Glutamatergic neuron (in vitro differentiated cells): ENCODE measurements at regions not wholly inside any gene's neighbourhood (a gene's known extent, or its start where the extent isn't known, plus 50 kb on each side); places are given as distances from the start of the nearest gene placed in this dataset.

Experiments
- DNase-seq: peaks from one replicate; pipeline ENCODE4 v3.0.0; 2022
- H3K27ac Mint-ChIP-seq: one replicate; pipeline ENCODE4 v1.8.0; 2020; ENCODE audit warnings: mild to moderate bottlenecking, mixed read lengths, inconsistent platforms; ENCODE audit not compliant: unreplicated experiment
- H3K27me3 Mint-ChIP-seq: one replicate; pipeline ENCODE4 v1.8.0; 2020; ENCODE audit warnings: mild to moderate bottlenecking, moderate library complexity, mixed read lengths, inconsistent platforms; ENCODE audit not compliant: unreplicated experiment
- H3K36me3 Mint-ChIP-seq: one replicate; pipeline ENCODE4 v1.8.0; 2020; ENCODE audit warnings: mild to moderate bottlenecking, mixed read lengths, inconsistent platforms; ENCODE audit not compliant: unreplicated experiment
- H3K4me1 Mint-ChIP-seq: one replicate; pipeline ENCODE4 v1.8.0; 2020; ENCODE audit warnings: mild to moderate bottlenecking, low read depth, mixed read lengths, inconsistent platforms; ENCODE audit not compliant: unreplicated experiment
- H3K4me3 Mint-ChIP-seq: one replicate; pipeline ENCODE4 v1.8.0; 2020; ENCODE audit warnings: mild to moderate bottlenecking, mixed read lengths, inconsistent platforms; ENCODE audit not compliant: unreplicated experiment
- H3K9me3 Mint-ChIP-seq: one replicate; pipeline ENCODE4 v1.8.0; 2020; ENCODE audit warnings: mild to moderate bottlenecking, moderate library complexity, mixed read lengths, inconsistent platforms; ENCODE audit not compliant: unreplicated experiment
- TF ChIP-seq, protein P1 (sequence below): fragments of 200-600 bp; sonication (generic); IDR thresholded peaks from one replicate; pipeline ENCODE4 v1.5.0; 2021; ENCODE audit not compliant: partially characterized antibody, unreplicated experiment

DNA sequence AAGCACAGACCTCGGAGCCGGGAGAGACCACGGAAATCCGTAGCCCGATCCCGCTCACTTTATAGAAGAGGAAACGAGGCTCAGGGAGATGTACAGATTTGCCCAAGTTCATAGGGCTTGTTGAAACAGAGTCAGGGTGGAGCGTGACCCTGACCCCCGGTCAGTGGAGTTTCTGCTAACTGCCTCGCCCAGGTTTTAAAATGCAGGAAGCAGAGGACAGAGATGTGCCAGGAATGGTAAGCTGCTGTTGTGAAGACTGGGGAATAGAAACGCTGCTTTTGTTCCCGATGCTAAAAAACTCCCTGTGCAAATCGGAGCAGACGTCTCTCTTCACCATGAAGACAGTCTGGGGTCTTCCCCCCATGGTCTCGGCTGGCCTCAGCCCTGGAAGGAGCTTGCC, 403.0 kb downstream of the SEC14L1 start:
- Mint-ChIP-seq H3K4me1 (peaks cover 33% of the 10 kb centered on the region), H3K4me3 (no peak overlapping the region), H3K9me3 (peaks cover 2% of the 10 kb centered on the region), H3K36me3 (no peaks in the 10 kb centered on the region), H3K27me3 (peaks cover 2% of the 10 kb centered on the region), H3K27ac (no peak overlapping the region)
- TF ChIP-seq, protein P1, sequence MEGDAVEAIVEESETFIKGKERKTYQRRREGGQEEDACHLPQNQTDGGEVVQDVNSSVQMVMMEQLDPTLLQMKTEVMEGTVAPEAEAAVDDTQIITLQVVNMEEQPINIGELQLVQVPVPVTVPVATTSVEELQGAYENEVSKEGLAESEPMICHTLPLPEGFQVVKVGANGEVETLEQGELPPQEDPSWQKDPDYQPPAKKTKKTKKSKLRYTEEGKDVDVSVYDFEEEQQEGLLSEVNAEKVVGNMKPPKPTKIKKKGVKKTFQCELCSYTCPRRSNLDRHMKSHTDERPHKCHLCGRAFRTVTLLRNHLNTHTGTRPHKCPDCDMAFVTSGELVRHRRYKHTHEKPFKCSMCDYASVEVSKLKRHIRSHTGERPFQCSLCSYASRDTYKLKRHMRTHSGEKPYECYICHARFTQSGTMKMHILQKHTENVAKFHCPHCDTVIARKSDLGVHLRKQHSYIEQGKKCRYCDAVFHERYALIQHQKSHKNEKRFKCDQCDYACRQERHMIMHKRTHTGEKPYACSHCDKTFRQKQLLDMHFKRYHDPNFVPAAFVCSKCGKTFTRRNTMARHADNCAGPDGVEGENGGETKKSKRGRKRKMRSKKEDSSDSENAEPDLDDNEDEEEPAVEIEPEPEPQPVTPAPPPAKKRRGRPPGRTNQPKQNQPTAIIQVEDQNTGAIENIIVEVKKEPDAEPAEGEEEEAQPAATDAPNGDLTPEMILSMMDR = no peak
- no peak for DNase-seq

- Mint-ChIP-seq H3K36me3 (no peaks in the 10 kb centered on the region), H3K9me3 (peaks cover 2% of the 10 kb centered on the region), H3K4me1 (peaks cover 33% of the 10 kb centered on the region), H3K27me3 (peaks cover 2% of the 10 kb centered on the region), H3K4me3 (no peak overlapping the region), H3K27ac (no peak overlapping the region)
- DNase-seq = no peak
- TF ChIP-seq, protein P1 = no peak
These were observed 403.8 kb downstream of the SEC14L1 start for GRCh38 chr17:77544347-77545110.

DNA sequence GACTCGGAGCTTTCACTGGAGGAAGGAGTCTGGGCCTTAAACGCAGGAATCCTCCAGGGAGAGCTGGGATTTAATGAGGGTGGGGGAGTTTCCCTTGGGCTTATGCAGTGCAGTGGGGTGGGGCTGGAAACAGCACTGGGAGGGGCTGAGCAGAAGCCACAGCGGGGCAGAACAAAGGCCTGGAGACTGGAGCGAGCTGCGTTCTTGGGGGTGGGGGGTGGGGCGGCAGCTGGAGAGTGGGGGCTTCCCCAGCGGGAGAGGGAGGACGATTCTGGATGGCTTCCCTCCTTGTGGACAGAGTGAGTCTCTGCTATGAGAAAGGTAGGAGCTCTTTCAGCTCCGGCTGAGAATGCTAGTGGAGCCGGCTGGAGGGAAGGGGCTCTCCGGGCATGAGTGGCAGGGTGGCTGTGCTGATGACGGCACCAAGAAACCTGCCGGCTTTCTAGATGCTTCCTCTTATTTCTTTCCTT, 406.0 kb downstream of the SEC14L1 start:
- no peak overlapping the region for H3K27ac Mint-ChIP-seq

GRCh38 chr17:77548967-77549366, 408.2 kb downstream of the SEC14L1 start:
- TF ChIP-seq, protein P1 = no peak
- no peak overlapping the region for H3K4me3 Mint-ChIP-seq

More for the DNA sequence above, 406.0 kb downstream of the SEC14L1 start:
- no peaks in the 10 kb centered on the region for H3K27me3 Mint-ChIP-seq
- no peaks in the 10 kb centered on the region for H3K36me3 Mint-ChIP-seq
- no peak for DNase-seq
- H3K9me3 Mint-ChIP-seq = peaks cover 2% of the 10 kb centered on the region
- peaks cover 28% of the 10 kb centered on the region for H3K4me1 Mint-ChIP-seq
- no peak overlapping the region for H3K4me3 Mint-ChIP-seq
- TF ChIP-seq, protein P1 = no peak

DNA sequence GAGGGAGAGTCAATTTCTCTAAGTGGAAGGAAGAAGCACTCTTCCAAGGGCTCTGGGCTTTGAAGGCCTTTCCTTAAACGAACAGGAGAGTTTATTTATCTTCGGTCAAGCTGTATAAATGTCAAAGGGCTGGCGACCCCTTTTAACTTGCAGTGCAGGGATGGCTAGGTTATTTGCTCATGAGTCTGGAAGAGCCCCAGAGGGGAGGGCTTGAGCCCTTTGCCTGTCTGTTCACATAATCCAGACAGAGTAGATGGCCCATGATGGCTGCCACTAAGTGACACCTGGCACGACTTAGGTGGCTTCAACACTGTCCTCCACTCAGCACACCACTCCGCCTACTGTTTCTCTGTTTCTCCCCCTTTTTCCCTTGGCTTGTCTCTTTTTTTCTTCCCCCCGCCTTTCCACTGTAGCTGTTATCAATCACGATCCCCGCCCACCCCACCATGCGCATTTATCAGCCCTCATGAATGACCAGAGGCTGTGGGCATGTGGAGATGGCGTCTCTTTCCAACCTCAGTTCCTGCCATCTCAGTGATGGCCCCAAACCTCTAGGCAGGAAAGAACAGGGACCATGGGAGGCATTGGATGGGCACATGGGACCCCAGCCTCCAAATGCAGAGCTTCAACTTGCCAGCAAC, 408.7 kb upstream of the TNRC6C start:
- no peak overlapping the region for H3K4me3 Mint-ChIP-seq
- H3K9me3 Mint-ChIP-seq = no peaks in the 10 kb centered on the region
- no peak for DNase-seq
- H3K36me3 Mint-ChIP-seq = no peaks in the 10 kb centered on the region
- TF ChIP-seq, protein P1 = no peak
- H3K27me3 Mint-ChIP-seq = peaks cover 2% of the 10 kb centered on the region
- no peak overlapping the region for H3K27ac Mint-ChIP-seq
- H3K4me1 Mint-ChIP-seq = peaks cover 4% of the 10 kb centered on the region

More at GRCh38 chr17:77548967-77549366, 408.2 kb downstream of the SEC14L1 start:
- peaks cover 12% of the 10 kb centered on the region for H3K4me1 Mint-ChIP-seq
- H3K9me3 Mint-ChIP-seq = no peaks in the 10 kb centered on the region
- no peaks in the 10 kb centered on the region for H3K36me3 Mint-ChIP-seq
- H3K27ac Mint-ChIP-seq = no peak overlapping the region
- no peak for DNase-seq
- H3K27me3 Mint-ChIP-seq = peaks cover 2% of the 10 kb centered on the region
